Trophoblast cell (in vitro differentiated cells and primary cell): ENCODE measurements at regions not wholly inside any gene's neighbourhood (a gene's known extent, or its start where the extent isn't known, plus 50 kb on each side); places are given as distances from the start of the nearest gene placed in this dataset.

Experiments used
- DNase-seq, 2 donors: peaks; one replicate each; pipeline ENCODE4 v3.0.0-alpha.2; 2016
- H2AFZ ChIP-seq: 2 replicates; pipeline ENCODE4 v1.6.1; 2013; ENCODE audit warnings: low read length, moderate library complexity, mild to moderate bottlenecking; ENCODE audit not compliant: insufficient read depth, poor library complexity
- H2AK5ac ChIP-seq: 2 replicates; pipeline ENCODE4 v1.6.1; 2013; ENCODE audit warnings: mild to moderate bottlenecking, low read length
- H2BK120ac ChIP-seq: 2 replicates; pipeline ENCODE4 v1.6.1; 2013; ENCODE audit warnings: low read length, mild to moderate bottlenecking, moderate library complexity; ENCODE audit not compliant: insufficient read depth, poor library complexity
- H2BK12ac ChIP-seq: 2 replicates; pipeline ENCODE4 v1.6.1; 2013; ENCODE audit warnings: mild to moderate bottlenecking, low read length, moderate library complexity
- H2BK5ac ChIP-seq: 2 replicates; pipeline ENCODE4 v1.6.1; 2013; ENCODE audit warnings: low read length, low read depth, moderate library complexity, mild to moderate bottlenecking; ENCODE audit not compliant: poor library complexity
- H3K14ac ChIP-seq: 2 replicates; pipeline ENCODE4 v1.6.1; 2013; ENCODE audit warnings: mild to moderate bottlenecking, low read length
- H3K18ac ChIP-seq: 2 replicates; pipeline ENCODE4 v1.6.1; 2013; ENCODE audit warnings: mild to moderate bottlenecking, low read length
- H3K23ac ChIP-seq: 2 replicates; pipeline ENCODE4 v1.6.1; 2013; ENCODE audit warnings: low read length
- H3K27ac ChIP-seq: 2 replicates; pipeline ENCODE4 v1.5.1; 2013; ENCODE audit warnings: low read depth, mild to moderate bottlenecking, inconsistent platforms, low read length, moderate library complexity
- H3K27me3 ChIP-seq: 2 replicates; pipeline ENCODE4 v1.6.1; 2013; ENCODE audit warnings: inconsistent platforms, mild to moderate bottlenecking, low read length, moderate library complexity; ENCODE audit not compliant: insufficient read depth
- H3K36me3 ChIP-seq, 2 experiments: 1 replicate in 1 of 2; 2 replicates in 1 of 2; pipeline ENCODE4 v1.6.1; 2013; ENCODE audit warnings: low read length in 2 of 2, mild to moderate bottlenecking in 2 of 2, moderate library complexity in 1 of 2; ENCODE audit not compliant: insufficient read depth in 2 of 2, control insufficient read depth in 1 of 2
- H3K4ac ChIP-seq: 2 replicates; pipeline ENCODE4 v1.6.1; 2013; ENCODE audit warnings: low read depth, mild to moderate bottlenecking, low read length, moderate library complexity
- H3K4me1 ChIP-seq, 2 experiments: 1 replicate in 1 of 2; 2 replicates in 1 of 2; pipeline ENCODE4 v1.6.1; 2013; ENCODE audit warnings: low read length in 2 of 2, mild to moderate bottlenecking in 2 of 2, moderate library complexity in 1 of 2; ENCODE audit not compliant: insufficient read depth in 2 of 2, control insufficient read depth in 1 of 2
- H3K4me2 ChIP-seq: 2 replicates; pipeline ENCODE4 v1.6.1; 2013; ENCODE audit warnings: inconsistent platforms, mild to moderate bottlenecking, low read length, moderate library complexity
- H3K4me3 ChIP-seq: 2 replicates; pipeline ENCODE4 v1.5.1; 2013; ENCODE audit warnings: mild to moderate bottlenecking, low read depth, low read length, inconsistent platforms
- H3K79me1 ChIP-seq: one replicate; pipeline ENCODE4 v1.6.1; 2013; ENCODE audit warnings: low read length
- H3K79me2 ChIP-seq: 2 replicates; pipeline ENCODE4 v1.6.1; 2013; ENCODE audit warnings: low read length, mild to moderate bottlenecking; ENCODE audit not compliant: control insufficient read depth, insufficient read depth, poor library complexity
- H3K9ac ChIP-seq: 2 replicates; pipeline ENCODE4 v1.6.1; 2013; ENCODE audit warnings: mild to moderate bottlenecking, low read length
- H3K9me3 ChIP-seq: 2 replicates; pipeline ENCODE4 v1.6.1; 2013; ENCODE audit warnings: low read depth, mild to moderate bottlenecking, control low read depth, inconsistent platforms, low read length; ENCODE audit not compliant: insufficient read depth
- H4K12ac ChIP-seq: 2 replicates; pipeline ENCODE4 v1.6.1; 2013; ENCODE audit warnings: low read depth, mild to moderate bottlenecking, low read length, moderate library complexity
- H4K8ac ChIP-seq: 2 replicates; pipeline ENCODE4 v1.6.1; 2013; ENCODE audit warnings: low read depth, mild to moderate bottlenecking, low read length, moderate library complexity
- H4K91ac ChIP-seq: one replicate; pipeline ENCODE4 v1.6.1; 2013; ENCODE audit warnings: low read depth, mild to moderate bottlenecking, low read length, moderate library complexity
- WGBS: extraction: QIAGEN DNeasy Blood & Tissue Kit; methylation state at CpG from one replicate; pipeline ENCODE4 v1.1.7; 2013; ENCODE audit warnings: missing lambda C conversion rate; ENCODE audit not compliant: insufficient read length, insufficient coverage; ENCODE audit errors: extremely low coverage; 5-methylcytosine and 5-hydroxymethylcytosine counted together

DNA sequence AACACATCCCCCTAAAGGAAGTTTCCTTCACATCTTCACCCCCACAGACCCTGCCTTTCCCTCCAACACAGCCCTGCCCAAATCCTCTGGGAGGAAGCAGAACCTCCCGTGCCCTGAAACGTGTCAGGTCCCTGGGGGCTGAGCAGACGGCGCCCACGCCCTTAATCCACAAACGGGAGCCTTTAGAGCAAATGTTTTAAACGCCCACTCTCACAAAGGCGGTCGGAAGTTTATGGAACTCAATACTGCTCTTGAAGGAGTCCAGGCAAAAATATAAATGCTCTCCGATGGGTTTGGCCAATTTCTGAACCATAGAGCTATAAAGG lies 237.1 kb upstream of the AFDN start:
- no peaks in the 10 kb centered on the region for H3K27me3 ChIP-seq
- no peak overlapping the region for H3K4ac ChIP-seq
- H3K79me1 ChIP-seq, result no peaks in the 10 kb centered on the region
- H2AK5ac ChIP-seq, result no peak overlapping the region
- no peaks in the 10 kb centered on the region for H3K4me1 ChIP-seq
- DNase-seq, result no peak
- peaks cover 14% of the 10 kb centered on the region for H3K9me3 ChIP-seq
- H3K36me3 ChIP-seq, result no peaks in the 10 kb centered on the region
- H3K14ac ChIP-seq, result no peak overlapping the region
- no peak overlapping the region for H2AFZ ChIP-seq
- H3K4me3 ChIP-seq, result no peak overlapping the region
- H3K9ac ChIP-seq, result no peak overlapping the region
- no CpG with 5 or more reads among the region's 10 CpGs for WGBS
- no peak overlapping the region for H3K23ac ChIP-seq
- H4K91ac ChIP-seq, result no peak overlapping the region
- H2BK12ac ChIP-seq, result no peak overlapping the region
- no peak overlapping the region for H3K4me2 ChIP-seq
- H2BK5ac ChIP-seq, result no peak overlapping the region
- H4K8ac ChIP-seq, result no peak overlapping the region
- no peak overlapping the region for H3K18ac ChIP-seq
- H2BK120ac ChIP-seq, result no peak overlapping the region
- no peak overlapping the region for H3K27ac ChIP-seq
- H3K79me2 ChIP-seq, result no peaks in the 10 kb centered on the region
- no peak overlapping the region for H4K12ac ChIP-seq

GRCh38 chr6:167590193-167590592 lies 236.5 kb upstream of the AFDN start:
- Histone ChIP-seq H3K23ac (no peak overlapping the region), H4K91ac (no peak overlapping the region), H2AFZ (no peak overlapping the region), H3K9ac (no peak overlapping the region), H3K4me2 (no peak overlapping the region), H3K4ac (no peak overlapping the region), H3K4me3 (no peak overlapping the region), H3K4me1 (no peaks in the 10 kb centered on the region), H4K8ac (no peak overlapping the region), H3K27ac (no peak overlapping the region), H2BK120ac (no peak overlapping the region), H4K12ac (no peak overlapping the region), H3K79me2 (no peaks in the 10 kb centered on the region), H2BK5ac (no peak overlapping the region), H2BK12ac (no peak overlapping the region), H3K27me3 (no peaks in the 10 kb centered on the region), H3K79me1 (no peaks in the 10 kb centered on the region), H3K18ac (no peak overlapping the region), H3K9me3 (peaks cover 14% of the 10 kb centered on the region), H3K14ac (no peak overlapping the region), H2AK5ac (no peak overlapping the region), H3K36me3 (no peaks in the 10 kb centered on the region)
- no peak for DNase-seq
- no CpG with 5 or more reads among the region's 3 CpGs for WGBS
